ENCODE measurements at regions not wholly inside any gene's neighbourhood (a gene's known extent, or its start where the extent isn't known, plus 50 kb on each side); places are given as distances from the start of the nearest gene placed in this dataset.
A peak's percentile ranks its signal among the peaks of the same experiment; 100 is the strongest.

DNA sequence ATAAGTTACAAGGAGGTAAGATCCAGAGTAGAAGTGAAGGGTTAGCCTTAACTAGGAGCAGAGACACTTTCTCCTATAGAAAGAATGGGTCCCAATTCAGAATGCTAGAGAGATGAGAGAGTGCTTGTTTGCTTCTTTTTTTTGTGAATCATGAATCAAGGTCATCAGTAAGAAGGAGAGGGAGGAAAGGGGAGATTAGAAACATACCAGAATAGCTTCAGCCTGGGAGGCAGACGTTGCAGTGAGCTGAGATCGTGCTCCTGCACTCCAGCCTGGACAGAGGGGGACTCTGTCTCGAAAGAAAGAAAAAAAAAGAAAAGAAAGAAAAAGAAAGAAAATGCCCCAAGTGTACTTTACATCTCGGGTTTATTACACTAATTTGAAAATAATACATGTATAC lies 55.8 kb upstream of the SLC35F5 start:
- peak overlapping the region in 1 of 2 donors; percentile 68 for H3K27ac ChIP-seq
- peaks cover 6% of the 10 kb centered on the region for H3K4me1 ChIP-seq
- no peaks in the 10 kb centered on the region for H3K36me3 ChIP-seq (ENCODE audit: low read depth, missing control alignments)
- DNase-seq: peak; percentile 43
- TF ChIP-seq POLR2A (IDR thresholded peaks at IDR 0.05): no peak
- TF ChIP-seq, protein P1, sequence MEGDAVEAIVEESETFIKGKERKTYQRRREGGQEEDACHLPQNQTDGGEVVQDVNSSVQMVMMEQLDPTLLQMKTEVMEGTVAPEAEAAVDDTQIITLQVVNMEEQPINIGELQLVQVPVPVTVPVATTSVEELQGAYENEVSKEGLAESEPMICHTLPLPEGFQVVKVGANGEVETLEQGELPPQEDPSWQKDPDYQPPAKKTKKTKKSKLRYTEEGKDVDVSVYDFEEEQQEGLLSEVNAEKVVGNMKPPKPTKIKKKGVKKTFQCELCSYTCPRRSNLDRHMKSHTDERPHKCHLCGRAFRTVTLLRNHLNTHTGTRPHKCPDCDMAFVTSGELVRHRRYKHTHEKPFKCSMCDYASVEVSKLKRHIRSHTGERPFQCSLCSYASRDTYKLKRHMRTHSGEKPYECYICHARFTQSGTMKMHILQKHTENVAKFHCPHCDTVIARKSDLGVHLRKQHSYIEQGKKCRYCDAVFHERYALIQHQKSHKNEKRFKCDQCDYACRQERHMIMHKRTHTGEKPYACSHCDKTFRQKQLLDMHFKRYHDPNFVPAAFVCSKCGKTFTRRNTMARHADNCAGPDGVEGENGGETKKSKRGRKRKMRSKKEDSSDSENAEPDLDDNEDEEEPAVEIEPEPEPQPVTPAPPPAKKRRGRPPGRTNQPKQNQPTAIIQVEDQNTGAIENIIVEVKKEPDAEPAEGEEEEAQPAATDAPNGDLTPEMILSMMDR (IDR thresholded peaks at IDR 0.05): no peak
- WGBS, 2 donors: 44 to 50% methylated on average over 4 of the region's 4 CpGs
- no peak overlapping the region for H3K4me3 ChIP-seq
- no peaks in the 10 kb centered on the region for H3K9me3 ChIP-seq
- intact Hi-C loops (cut with DNase I; ENCODE audit: low total_unique reads): no loop called here
- H3K27me3 ChIP-seq: no peaks in the 10 kb centered on the region

DNA sequence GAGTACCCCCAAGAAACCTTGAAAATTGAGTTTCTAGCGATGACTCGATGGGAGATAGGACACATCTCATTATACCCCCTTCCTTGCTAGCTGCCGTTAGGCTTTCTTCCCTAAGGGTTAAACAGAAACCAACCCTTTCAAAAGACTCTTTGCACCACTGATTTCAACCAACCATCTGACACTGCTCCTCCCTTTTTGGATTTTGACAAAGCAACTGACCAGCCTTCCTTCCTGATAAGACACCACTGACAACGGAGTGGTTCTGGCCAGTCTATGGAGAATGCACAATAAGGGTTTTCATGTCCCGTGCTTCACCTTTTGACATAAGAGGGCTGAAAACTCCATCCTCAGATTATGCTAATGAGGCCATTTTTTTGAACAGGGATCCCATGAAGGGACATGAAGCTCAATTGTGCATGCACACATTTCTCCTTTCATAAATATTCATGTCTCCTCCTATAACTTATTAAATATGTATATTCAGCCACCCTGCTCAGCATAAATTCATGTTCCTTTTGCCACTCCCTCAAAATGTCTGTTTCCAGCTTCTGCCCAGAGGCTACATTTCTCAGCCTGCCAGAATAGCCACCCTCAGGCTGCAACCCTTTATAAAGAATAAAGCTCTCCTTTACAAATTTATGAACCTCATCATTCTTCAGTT lies 52.8 kb upstream of the SLC35F5 start:
- WGBS, 2 donors: 83 to 91% methylated on average over 5 of the region's 5 CpGs
- H3K4me3 ChIP-seq: no peak overlapping the region
- peaks cover 13% of the 10 kb centered on the region for H3K4me1 ChIP-seq
- no peaks in the 10 kb centered on the region for H3K36me3 ChIP-seq (ENCODE audit: low read depth, missing control alignments)
- intact Hi-C loops (cut with DNase I; ENCODE audit: low total_unique reads): no loop called here
- DNase-seq: no peak
- H3K9me3 ChIP-seq: no peaks in the 10 kb centered on the region
- no peak overlapping the region for H3K27ac ChIP-seq
- TF ChIP-seq, protein P1 (IDR thresholded peaks at IDR 0.05): no peak
- no peak for TF ChIP-seq POLR2A (IDR thresholded peaks at IDR 0.05)
- no peaks in the 10 kb centered on the region for H3K27me3 ChIP-seq

- no peak for DNase-seq
- Histone ChIP-seq H3K9me3 (no peaks in the 10 kb centered on the region), H3K36me3 (ENCODE audit: low read depth, missing control alignments) (no peaks in the 10 kb centered on the region), H3K27ac (no peak overlapping the region), H3K4me3 (no peak overlapping the region), H3K27me3 (no peaks in the 10 kb centered on the region), H3K4me1 (peaks cover 13% of the 10 kb centered on the region)
- intact Hi-C loops (cut with DNase I; ENCODE audit: low total_unique reads): no loop called here
- no peak for TF ChIP-seq POLR2A (IDR thresholded peaks at IDR 0.05)
- TF ChIP-seq, protein P1 (IDR thresholded peaks at IDR 0.05): no peak
- 95 to 100% methylated on average over 2 of the region's 2 CpGs for WGBS, 2 donors
Observed at GRCh38 chr2:113807721-113808120, 51.3 kb upstream of the SLC35F5 start.

DNA sequence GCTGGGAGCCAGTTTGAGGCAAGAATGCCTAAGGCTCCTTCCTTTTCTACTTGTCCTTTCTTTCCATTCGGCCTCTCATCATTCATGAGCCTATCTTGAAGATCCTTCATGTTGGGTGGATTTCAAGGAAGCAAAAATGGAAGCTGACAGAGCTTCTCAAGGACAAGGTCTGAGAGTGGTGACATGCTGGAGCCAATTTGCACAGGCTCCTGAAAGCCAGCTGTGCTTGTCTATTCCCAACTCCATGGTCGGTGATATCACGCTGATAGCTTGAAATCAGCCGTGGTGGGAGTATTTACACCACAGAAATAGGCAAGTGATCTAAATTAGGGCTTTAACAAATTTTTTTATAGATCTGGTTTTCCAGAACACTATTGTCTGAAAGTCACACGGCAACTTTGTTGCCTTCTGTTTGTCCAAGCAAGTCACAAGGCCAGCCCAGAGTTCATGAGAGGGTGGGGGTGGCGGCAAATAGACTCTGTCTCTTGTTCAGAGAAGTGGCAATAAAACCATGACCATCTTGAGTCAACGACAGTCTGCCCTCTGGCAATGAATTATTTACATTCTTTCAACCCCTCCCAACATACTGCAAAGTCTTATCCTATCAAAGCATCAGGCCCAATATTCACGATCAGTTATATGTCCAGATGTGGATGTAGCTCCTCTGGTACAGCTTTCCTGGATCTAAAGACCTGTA lies 49.9 kb upstream of the SLC35F5 start:
- intact Hi-C loops (cut with DNase I; ENCODE audit: low total_unique reads): no loop called here
- Histone ChIP-seq H3K4me1 (peaks cover 7% of the 10 kb centered on the region), H3K9me3 (no peaks in the 10 kb centered on the region), H3K27me3 (no peaks in the 10 kb centered on the region), H3K27ac (peak overlapping the region; percentile 42 to 44), H3K4me3 (no peak overlapping the region), H3K36me3 (ENCODE audit: low read depth, missing control alignments) (no peaks in the 10 kb centered on the region)
- DNase-seq: peak; percentile 91
- WGBS, 2 donors: 61 to 80% methylated on average over 8 of the region's 8 CpGs
- no peak for TF ChIP-seq POLR2A (IDR thresholded peaks at IDR 0.05)
- TF ChIP-seq, protein P1 (IDR thresholded peaks at IDR 0.05): no peak

Data from testis (tissue), 2 donors.